GM12801 (cell line): ENCODE measurements at regions not wholly inside any gene's neighbourhood (a gene's known extent, or its start where the extent isn't known, plus 50 kb on each side); places are given as distances from the start of the nearest gene placed in this dataset.

Source experiments
- TF ChIP-seq, protein P1 (sequence below): IDR thresholded peaks from one replicate; pipeline ENCODE4 v1.5.1; 2011; ENCODE audit warnings: control low read depth; ENCODE audit not compliant: insufficient read length; ENCODE audit errors: extremely low read depth

GRCh38 chr11:37951996-37952395, 1354.0 kb upstream of the RAG2 start:
- TF ChIP-seq, protein P1, sequence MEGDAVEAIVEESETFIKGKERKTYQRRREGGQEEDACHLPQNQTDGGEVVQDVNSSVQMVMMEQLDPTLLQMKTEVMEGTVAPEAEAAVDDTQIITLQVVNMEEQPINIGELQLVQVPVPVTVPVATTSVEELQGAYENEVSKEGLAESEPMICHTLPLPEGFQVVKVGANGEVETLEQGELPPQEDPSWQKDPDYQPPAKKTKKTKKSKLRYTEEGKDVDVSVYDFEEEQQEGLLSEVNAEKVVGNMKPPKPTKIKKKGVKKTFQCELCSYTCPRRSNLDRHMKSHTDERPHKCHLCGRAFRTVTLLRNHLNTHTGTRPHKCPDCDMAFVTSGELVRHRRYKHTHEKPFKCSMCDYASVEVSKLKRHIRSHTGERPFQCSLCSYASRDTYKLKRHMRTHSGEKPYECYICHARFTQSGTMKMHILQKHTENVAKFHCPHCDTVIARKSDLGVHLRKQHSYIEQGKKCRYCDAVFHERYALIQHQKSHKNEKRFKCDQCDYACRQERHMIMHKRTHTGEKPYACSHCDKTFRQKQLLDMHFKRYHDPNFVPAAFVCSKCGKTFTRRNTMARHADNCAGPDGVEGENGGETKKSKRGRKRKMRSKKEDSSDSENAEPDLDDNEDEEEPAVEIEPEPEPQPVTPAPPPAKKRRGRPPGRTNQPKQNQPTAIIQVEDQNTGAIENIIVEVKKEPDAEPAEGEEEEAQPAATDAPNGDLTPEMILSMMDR = no peak

GRCh38 chr11:37948258-37948657, 1350.2 kb upstream of the RAG2 start:
- TF ChIP-seq, protein P1 = no peak

DNA sequence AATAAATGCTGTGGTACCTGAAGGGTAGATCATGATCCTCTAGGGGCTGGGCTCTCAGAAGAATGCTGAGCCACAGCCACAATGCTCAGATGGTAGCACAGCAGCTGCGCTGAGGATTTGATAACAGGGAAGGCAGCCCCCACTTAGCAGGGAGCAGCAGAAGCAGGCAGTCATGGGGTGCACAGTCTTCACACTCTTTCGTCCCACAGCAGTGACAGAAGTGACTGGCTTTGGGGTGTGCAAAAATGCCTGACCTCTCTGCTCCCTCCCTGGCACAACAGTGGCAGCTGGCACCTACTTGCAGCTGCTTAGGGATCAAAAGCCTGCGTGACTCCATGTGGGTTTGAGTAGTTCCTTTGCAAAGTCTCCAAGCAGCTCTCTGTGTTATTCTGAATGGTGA, 1349.8 kb upstream of the RAG2 start:
- TF ChIP-seq, protein P1 = no peak

GRCh38 chr11:37946155-37946766, 1348.2 kb upstream of the RAG2 start:
- TF ChIP-seq, protein P1 = no peak

- TF ChIP-seq, protein P1 = no peak
These were observed 1344.0 kb upstream of the RAG2 start for GRCh38 chr11:37942081-37942480.

- TF ChIP-seq, protein P1 = no peak
These were observed 1331.1 kb upstream of the RAG2 start for GRCh38 chr11:37929100-37929653.

DNA sequence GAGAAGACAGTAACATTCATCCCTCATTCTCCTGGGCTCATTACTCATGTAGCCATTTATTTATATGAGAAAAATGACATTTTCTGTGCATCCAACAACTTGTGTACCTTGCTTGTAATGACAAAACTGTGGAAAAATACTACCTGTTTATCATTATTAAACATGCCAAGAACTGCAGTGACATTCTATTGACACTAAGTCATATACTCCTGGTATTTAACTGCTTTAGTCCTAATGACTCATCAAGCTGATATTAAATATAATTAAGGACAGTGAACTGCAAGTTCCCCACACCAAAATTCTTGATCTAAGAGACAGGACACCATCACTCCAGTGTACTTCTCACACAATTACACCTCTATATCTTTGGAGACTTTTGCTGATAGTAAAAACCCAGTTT, 1328.7 kb upstream of the RAG2 start:
- TF ChIP-seq, protein P1 = no peak
